Calu3 (cell line): ENCODE measurements at regions not wholly inside any gene's neighbourhood (a gene's known extent, or its start where the extent isn't known, plus 50 kb on each side); places are given as distances from the start of the nearest gene placed in this dataset.

Experiments
- BruUV-seq: library from RNA; stranded (reverse); fragments of 400-500 nt; replicated peaks from 2 replicates; lab custom pipeline; 2021; lab: Mats Ljungman, UMichigan
- CTCF ChIA-PET: fragments of 300-600 bp; sonication (Branson Sonifier 250); formaldehyde crosslinking; loops from one replicate; lab custom pipeline; 2022; ENCODE audit warnings: antibody characterized with exemption; lab: Charles Lee
- DNase-seq: peaks from one replicate; pipeline ENCODE4 v3.0.0; 2022
- H3K27ac Mint-ChIP-seq: one replicate; pipeline ENCODE4 v1.8.0; 2022; ENCODE audit warnings: mixed read lengths; ENCODE audit not compliant: unreplicated experiment
- H3K27me3 Mint-ChIP-seq: one replicate; pipeline ENCODE4 v1.8.0; 2022; ENCODE audit warnings: mixed read lengths; ENCODE audit not compliant: unreplicated experiment
- H3K36me3 Mint-ChIP-seq: one replicate; pipeline ENCODE4 v1.8.0; 2022; ENCODE audit warnings: mild to moderate bottlenecking, moderate library complexity, mixed read lengths; ENCODE audit not compliant: insufficient read depth, unreplicated experiment
- H3K4me1 Mint-ChIP-seq: one replicate; pipeline ENCODE4 v1.8.0; 2022; ENCODE audit warnings: mild to moderate bottlenecking, low read depth, mixed read lengths; ENCODE audit not compliant: unreplicated experiment
- H3K4me3 Mint-ChIP-seq: one replicate; pipeline ENCODE4 v1.8.0; 2022; ENCODE audit warnings: mild to moderate bottlenecking, low read depth, moderate library complexity, mixed read lengths; ENCODE audit not compliant: unreplicated experiment
- H3K9me3 Mint-ChIP-seq: one replicate; pipeline ENCODE4 v1.8.0; 2022; ENCODE audit warnings: low read depth, mixed read lengths; ENCODE audit not compliant: unreplicated experiment
- intact Hi-C: fragments of 100-400 bp; cut with micrococcal nuclease; formaldehyde crosslinking; loops from one replicate; pipeline ENCODE4 v1.10.0; 2022; ENCODE audit not compliant: unreplicated experiment
- TF ChIP-seq, protein P1 (sequence below): fragments of 200-600 bp; IDR thresholded peaks from one replicate; pipeline ENCODE4 v1.8.0; 2022; ENCODE audit warnings: antibody characterized with exemption; ENCODE audit not compliant: unreplicated experiment

DNA sequence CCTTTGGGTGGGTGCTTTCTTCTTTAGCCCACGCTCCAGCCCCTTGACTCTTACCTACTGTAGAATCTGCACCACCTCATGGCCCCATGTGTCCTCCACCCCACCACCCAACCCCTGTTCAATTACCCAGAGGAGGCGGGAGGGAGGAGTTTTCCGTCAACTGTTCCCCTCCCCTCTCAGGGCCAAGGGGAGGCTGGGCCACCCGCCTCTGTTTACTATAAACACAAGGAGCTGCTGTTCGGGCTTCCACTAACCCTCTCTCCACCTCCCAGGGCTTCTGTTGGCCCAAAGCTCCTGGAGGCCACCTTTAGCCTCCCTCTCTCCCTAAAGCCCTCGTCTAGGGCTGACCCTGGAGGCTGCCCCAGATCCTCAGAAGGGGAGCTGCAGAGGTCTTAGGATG, 59.2 kb downstream of the FOXI1 start:
- DNase-seq: no peak
- intact Hi-C loops: no loop called here
- no TSS peak for BruUV-seq
- TF ChIP-seq, protein P1, sequence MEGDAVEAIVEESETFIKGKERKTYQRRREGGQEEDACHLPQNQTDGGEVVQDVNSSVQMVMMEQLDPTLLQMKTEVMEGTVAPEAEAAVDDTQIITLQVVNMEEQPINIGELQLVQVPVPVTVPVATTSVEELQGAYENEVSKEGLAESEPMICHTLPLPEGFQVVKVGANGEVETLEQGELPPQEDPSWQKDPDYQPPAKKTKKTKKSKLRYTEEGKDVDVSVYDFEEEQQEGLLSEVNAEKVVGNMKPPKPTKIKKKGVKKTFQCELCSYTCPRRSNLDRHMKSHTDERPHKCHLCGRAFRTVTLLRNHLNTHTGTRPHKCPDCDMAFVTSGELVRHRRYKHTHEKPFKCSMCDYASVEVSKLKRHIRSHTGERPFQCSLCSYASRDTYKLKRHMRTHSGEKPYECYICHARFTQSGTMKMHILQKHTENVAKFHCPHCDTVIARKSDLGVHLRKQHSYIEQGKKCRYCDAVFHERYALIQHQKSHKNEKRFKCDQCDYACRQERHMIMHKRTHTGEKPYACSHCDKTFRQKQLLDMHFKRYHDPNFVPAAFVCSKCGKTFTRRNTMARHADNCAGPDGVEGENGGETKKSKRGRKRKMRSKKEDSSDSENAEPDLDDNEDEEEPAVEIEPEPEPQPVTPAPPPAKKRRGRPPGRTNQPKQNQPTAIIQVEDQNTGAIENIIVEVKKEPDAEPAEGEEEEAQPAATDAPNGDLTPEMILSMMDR: no peak
- CTCF ChIA-PET: no interaction called here
- Mint-ChIP-seq H3K9me3 (no peaks in the 10 kb centered on the region), H3K27ac (no peak overlapping the region), H3K4me3 (no peak overlapping the region), H3K27me3 (peaks cover 38% of the 10 kb centered on the region), H3K4me1 (no peaks in the 10 kb centered on the region), H3K36me3 (no peaks in the 10 kb centered on the region)

DNA sequence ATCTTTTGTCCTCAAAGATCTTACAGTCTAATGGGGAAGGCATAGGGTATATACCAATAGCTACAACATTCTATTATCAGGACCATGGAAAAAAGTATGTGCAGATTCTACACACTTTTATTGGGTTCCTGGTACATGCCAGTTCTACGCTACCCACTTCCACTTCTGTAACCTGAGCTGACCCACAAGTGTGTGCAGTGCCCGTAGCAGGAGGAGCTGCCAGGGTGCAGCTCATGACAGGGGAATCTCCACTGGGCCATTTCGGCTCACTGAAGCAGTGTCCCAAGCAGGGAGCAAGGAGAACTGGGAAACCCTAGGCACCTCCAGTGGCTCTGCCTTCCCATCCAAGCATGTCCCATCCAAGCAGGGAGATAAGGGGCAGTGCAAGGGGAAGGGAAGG, 60.4 kb downstream of the FOXI1 start:
- Mint-ChIP-seq H3K36me3 (no peaks in the 10 kb centered on the region), H3K9me3 (no peaks in the 10 kb centered on the region), H3K27ac (no peak overlapping the region), H3K4me3 (no peak overlapping the region), H3K4me1 (no peaks in the 10 kb centered on the region), H3K27me3 (peaks cover 50% of the 10 kb centered on the region)
- BruUV-seq: no TSS peak
- TF ChIP-seq, protein P1: no peak
- intact Hi-C loops: no loop called here
- CTCF ChIA-PET: interaction anchor here (0.7 kb wide), 1 partner anchor 48 kb away, joined by 4 read pairs; no protein-coding TSS in a partner anchor
- DNase-seq: no peak

DNA sequence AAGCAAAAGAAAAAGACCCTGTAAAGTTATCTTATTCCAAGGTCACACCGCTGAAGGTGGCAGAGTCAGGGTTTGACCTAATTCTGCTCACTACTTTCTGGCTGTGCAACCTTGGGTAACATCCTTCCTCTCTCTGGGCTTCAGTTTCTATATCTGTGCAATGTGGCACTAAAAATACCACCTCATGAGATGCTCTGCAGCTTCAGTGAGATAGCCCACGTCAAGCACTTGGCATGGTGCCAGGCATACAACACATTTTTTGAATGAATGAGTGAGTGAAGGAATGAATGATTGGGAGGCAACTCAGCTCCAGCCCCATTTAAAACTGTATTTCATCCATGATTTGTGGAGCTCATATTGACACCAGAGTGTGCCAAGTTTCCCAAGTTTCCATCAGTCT, 62.3 kb downstream of the FOXI1 start:
- Mint-ChIP-seq H3K9me3 (no peaks in the 10 kb centered on the region), H3K4me1 (no peaks in the 10 kb centered on the region), H3K4me3 (no peak overlapping the region), H3K27me3 (peaks cover 56% of the 10 kb centered on the region), H3K36me3 (no peaks in the 10 kb centered on the region), H3K27ac (no peak overlapping the region)
- BruUV-seq: no TSS peak
- CTCF ChIA-PET: interaction anchor here (1.5 kb wide), 1 partner anchor 16 kb away, joined by 3 read pairs; no protein-coding TSS in a partner anchor
- DNase-seq: no peak
- TF ChIP-seq, protein P1: no peak
- intact Hi-C loops: no loop called here

DNA sequence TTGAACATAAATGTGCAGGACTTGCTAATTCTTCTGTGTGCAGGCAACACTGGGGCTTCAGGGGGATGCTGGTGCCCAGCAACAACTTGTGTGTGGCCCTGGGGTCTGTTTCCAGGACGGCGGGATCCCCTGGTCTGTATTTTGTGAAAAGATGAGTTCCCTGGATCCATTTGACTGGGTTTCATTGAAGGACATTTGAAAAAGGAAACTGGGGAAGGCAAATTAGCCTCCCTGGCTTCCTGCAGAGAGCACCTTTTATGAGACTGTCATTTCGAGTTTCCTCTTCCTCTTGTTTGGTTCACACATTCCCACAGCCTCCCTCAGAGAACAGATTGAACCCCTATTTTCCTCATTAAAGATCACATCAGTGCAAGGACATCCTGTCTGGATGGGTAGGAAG, 63.1 kb downstream of the FOXI1 start:
- intact Hi-C loops: no loop called here
- Mint-ChIP-seq H3K9me3 (no peaks in the 10 kb centered on the region), H3K4me1 (no peaks in the 10 kb centered on the region), H3K36me3 (no peaks in the 10 kb centered on the region), H3K27ac (no peak overlapping the region), H3K4me3 (no peak overlapping the region), H3K27me3 (peaks cover 56% of the 10 kb centered on the region)
- TF ChIP-seq, protein P1: no peak
- CTCF ChIA-PET: no interaction called here
- no TSS peak for BruUV-seq
- no peak for DNase-seq
